PC-9 (cell line): ENCODE measurements at regions not wholly inside any gene's neighbourhood (a gene's known extent, or its start where the extent isn't known, plus 50 kb on each side); places are given as distances from the start of the nearest gene placed in this dataset.

Source experiments
- CTCF ChIP-seq: fragments of 200-600 bp; sonication (generic); conservative IDR thresholded peaks from 2 replicates; pipeline ENCODE4 v1.6.1; 2017; ENCODE audit warnings: mixed run types, antibody characterized with exemption, mild to moderate bottlenecking, moderate library complexity
- EZH2 ChIP-seq: fragments of 200-600 bp; sonication (generic); IDR thresholded peaks from 2 replicates; pipeline ENCODE4 v1.8.0; 2017; ENCODE audit warnings: antibody characterized with exemption, low read depth

GRCh38 chr12:107514887-107515445 lies 170.6 kb upstream of the PWP1 start:
- TF ChIP-seq CTCF (no peak), EZH2 (no peak)
